ENCODE measurements at regions not wholly inside any gene's neighbourhood (a gene's known extent, or its start where the extent isn't known, plus 50 kb on each side); places are given as distances from the start of the nearest gene placed in this dataset.

- intact Hi-C loops (cut with micrococcal nuclease): no loop called here
These were observed 173.8 kb upstream of the MVB12B start for GRCh38 chr9:126152622-126153362.

GRCh38 chr9:126153382-126153781 lies 173.2 kb upstream of the MVB12B start:
- intact Hi-C loops (cut with micrococcal nuclease): no loop called here

- intact Hi-C loops (cut with micrococcal nuclease): no loop called here
These were observed 172.3 kb upstream of the MVB12B start for GRCh38 chr9:126154182-126154827.

- intact Hi-C loops (cut with micrococcal nuclease): no loop called here
These were observed 171.8 kb upstream of the MVB12B start for GRCh38 chr9:126154869-126155268.

GRCh38 chr9:126155756-126156664 lies 170.6 kb upstream of the MVB12B start:
- intact Hi-C loops (cut with micrococcal nuclease): no loop called here

GRCh38 chr9:126156898-126157297 lies 169.7 kb upstream of the MVB12B start:
- intact Hi-C loops (cut with micrococcal nuclease): no loop called here

- intact Hi-C loops (cut with micrococcal nuclease): no loop called here
These were observed 169.2 kb upstream of the MVB12B start for GRCh38 chr9:126157423-126157822.

GRCh38 chr9:126157826-126158587 lies 168.6 kb upstream of the MVB12B start:
- intact Hi-C loops (cut with micrococcal nuclease): no loop called here

- intact Hi-C loops (cut with micrococcal nuclease): no loop called here
These were observed 167.8 kb upstream of the MVB12B start for GRCh38 chr9:126158588-126159429.

- intact Hi-C loops (cut with micrococcal nuclease): no loop called here
These were observed 167.1 kb upstream of the MVB12B start for GRCh38 chr9:126159430-126160060.

- intact Hi-C loops (cut with micrococcal nuclease): no loop called here
These were observed 166.4 kb upstream of the MVB12B start for GRCh38 chr9:126160067-126160853.

- intact Hi-C loops (cut with micrococcal nuclease): no loop called here
These were observed 165.7 kb upstream of the MVB12B start for GRCh38 chr9:126160854-126161329.

- intact Hi-C loops (cut with micrococcal nuclease): no loop called here
These were observed 163.8 kb upstream of the MVB12B start for GRCh38 chr9:126162611-126163381.

- intact Hi-C loops (cut with micrococcal nuclease): no loop called here
These were observed 161.7 kb upstream of the MVB12B start for GRCh38 chr9:126164796-126165525.

GRCh38 chr9:126165755-126166154 lies 160.9 kb upstream of the MVB12B start:
- intact Hi-C loops (cut with micrococcal nuclease): no loop called here

- intact Hi-C loops (cut with micrococcal nuclease): no loop called here
These were observed 160.3 kb upstream of the MVB12B start for GRCh38 chr9:126166291-126166690.

GRCh38 chr9:126166866-126167265 lies 159.8 kb upstream of the MVB12B start:
- intact Hi-C loops (cut with micrococcal nuclease): no loop called here

All from T-helper 2 cell treated with Interferon-gamma antibody and Interleukin-4, amounts not matched to agents 100 ng/mL and 5 ng/mL, for 36 hours (primary cell).